ENCODE measurements at regions not wholly inside any gene's neighbourhood (a gene's known extent, or its start where the extent isn't known, plus 50 kb on each side); places are given as distances from the start of the nearest gene placed in this dataset.

DNA sequence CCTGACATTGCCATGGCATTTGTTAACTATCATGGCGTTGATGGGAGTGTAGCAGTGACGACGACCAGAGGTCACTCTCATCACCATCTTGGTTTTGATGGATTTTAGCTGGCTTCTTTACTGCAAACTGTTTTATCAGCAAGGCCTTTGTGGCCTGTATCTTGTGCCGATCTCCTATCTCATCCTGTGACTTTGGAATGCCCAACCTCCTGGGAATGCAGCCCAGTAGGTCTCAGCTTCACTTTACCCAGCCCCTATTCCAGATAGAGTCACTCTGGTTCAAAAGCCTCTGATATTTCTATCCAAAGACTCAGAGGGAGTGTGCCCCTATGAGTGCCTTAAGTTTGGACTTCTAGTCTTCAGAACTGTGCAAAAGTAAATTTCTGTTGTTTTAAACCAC is 130.1 kb downstream of the ADAMTS1 start:
- Histone ChIP-seq H3K4me3 (ENCODE audit: low read length in 3 of 3) (no peak overlapping the region), H3K9ac (ENCODE audit: low read length in 3 of 3) (no peak overlapping the region), H3K4me1 (ENCODE audit: control insufficient read depth in 2 of 3, insufficient read depth in 2 of 3, low read depth in 1 of 3, low read length in 3 of 3) (no peaks in the 10 kb centered on the region), H3K27me3 (ENCODE audit: control insufficient read depth, insufficient read depth, low read length) (no peaks in the 10 kb centered on the region), H3K9me3 (ENCODE audit: control insufficient read depth in 2 of 3, insufficient read depth in 1 of 3, low read length in 3 of 3) (no peaks in the 10 kb centered on the region), H3K27ac (ENCODE audit: low read depth in 2 of 2, low read length in 2 of 2) (no peak overlapping the region), H3K36me3 (ENCODE audit: control insufficient read depth in 2 of 3, insufficient read depth in 3 of 3, low read length in 3 of 3) (no peaks in the 10 kb centered on the region)
- TF ChIP-seq CTCF (IDR thresholded peaks at IDR 0.05; ENCODE audit: borderline replicate concordance, extremely low read depth, insufficient read depth): no peak
- intact Hi-C loops (cut with DNase I): loop anchor here (10.0 kb wide), 1 partner anchor 830 kb away; no protein-coding TSS in a partner anchor
- FAIRE-seq (no peak), DNase-seq (no peak)

DNA sequence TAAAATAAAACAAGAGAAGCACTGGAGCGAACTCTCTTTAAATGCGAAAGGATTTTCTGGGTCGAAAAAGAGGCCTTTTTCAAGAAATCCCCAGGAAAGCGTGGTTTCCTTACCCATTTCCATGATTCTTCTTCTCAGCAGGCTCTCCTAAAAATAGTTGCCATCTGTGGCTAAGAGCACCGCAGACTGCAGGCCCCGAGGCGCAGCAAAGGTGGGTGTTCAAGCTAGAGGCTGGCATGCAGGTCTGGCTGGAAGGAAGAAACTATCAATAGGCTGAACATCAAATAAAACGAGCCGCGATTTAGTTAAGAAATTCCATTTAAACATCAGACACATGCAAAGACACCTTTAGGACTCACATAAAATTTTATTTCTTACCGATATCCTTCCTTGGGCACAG is 135.1 kb downstream of the ADAMTS1 start:
- H3K27ac ChIP-seq (ENCODE audit: low read depth in 2 of 2, low read length in 2 of 2): no peak overlapping the region
- H3K36me3 ChIP-seq (ENCODE audit: control insufficient read depth in 2 of 3, insufficient read depth in 3 of 3, low read length in 3 of 3): no peaks in the 10 kb centered on the region
- FAIRE-seq: no peak
- H3K27me3 ChIP-seq (ENCODE audit: control insufficient read depth, insufficient read depth, low read length): no peaks in the 10 kb centered on the region
- DNase-seq: no peak
- H3K9ac ChIP-seq (ENCODE audit: low read length in 3 of 3): no peak overlapping the region
- no peak for TF ChIP-seq CTCF (IDR thresholded peaks at IDR 0.05; ENCODE audit: borderline replicate concordance, extremely low read depth, insufficient read depth)
- no peak overlapping the region for H3K4me3 ChIP-seq (ENCODE audit: low read length in 3 of 3)
- intact Hi-C loops (cut with DNase I): loop anchor here (10.0 kb wide), 1 partner anchor 825 kb away; no protein-coding TSS in a partner anchor
- no peaks in the 10 kb centered on the region for H3K9me3 ChIP-seq (ENCODE audit: control insufficient read depth in 2 of 3, insufficient read depth in 1 of 3, low read length in 3 of 3)
- H3K4me1 ChIP-seq (ENCODE audit: control insufficient read depth in 2 of 3, insufficient read depth in 2 of 3, low read depth in 1 of 3, low read length in 3 of 3): no peaks in the 10 kb centered on the region

DNA sequence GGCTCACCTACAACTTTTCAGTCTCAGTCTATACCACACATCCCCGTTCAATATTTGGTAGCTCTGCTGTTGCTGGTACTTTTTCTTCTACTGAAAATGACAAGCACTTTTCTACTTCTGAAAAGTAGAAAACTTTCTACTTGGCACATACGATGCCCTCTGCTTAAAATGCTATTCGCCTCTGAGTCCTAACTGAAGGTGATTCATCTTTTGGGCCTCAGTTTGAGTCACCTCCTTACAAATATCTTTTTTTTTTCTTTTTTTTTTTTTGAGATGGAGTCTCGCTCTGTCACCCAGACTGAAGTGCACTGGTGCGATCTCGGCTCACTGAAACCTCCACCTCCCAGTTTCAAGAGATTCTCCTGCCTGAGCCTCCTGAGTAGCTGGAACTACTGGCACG is 136.0 kb upstream of the CYYR1 start:
- H3K4me1 ChIP-seq (ENCODE audit: control insufficient read depth in 2 of 3, insufficient read depth in 2 of 3, low read depth in 1 of 3, low read length in 3 of 3): no peaks in the 10 kb centered on the region
- no peak overlapping the region for H3K4me3 ChIP-seq (ENCODE audit: low read length in 3 of 3)
- no peak for DNase-seq
- intact Hi-C loops (cut with DNase I): no loop called here
- FAIRE-seq: no peak
- H3K9me3 ChIP-seq (ENCODE audit: control insufficient read depth in 2 of 3, insufficient read depth in 1 of 3, low read length in 3 of 3): no peaks in the 10 kb centered on the region
- H3K27ac ChIP-seq (ENCODE audit: low read depth in 2 of 2, low read length in 2 of 2): no peak overlapping the region
- no peaks in the 10 kb centered on the region for H3K36me3 ChIP-seq (ENCODE audit: control insufficient read depth in 2 of 3, insufficient read depth in 3 of 3, low read length in 3 of 3)
- no peaks in the 10 kb centered on the region for H3K27me3 ChIP-seq (ENCODE audit: control insufficient read depth, insufficient read depth, low read length)
- TF ChIP-seq CTCF (IDR thresholded peaks at IDR 0.05; ENCODE audit: borderline replicate concordance, extremely low read depth, insufficient read depth): no peak
- H3K9ac ChIP-seq (ENCODE audit: low read length in 3 of 3): no peak overlapping the region

DNA sequence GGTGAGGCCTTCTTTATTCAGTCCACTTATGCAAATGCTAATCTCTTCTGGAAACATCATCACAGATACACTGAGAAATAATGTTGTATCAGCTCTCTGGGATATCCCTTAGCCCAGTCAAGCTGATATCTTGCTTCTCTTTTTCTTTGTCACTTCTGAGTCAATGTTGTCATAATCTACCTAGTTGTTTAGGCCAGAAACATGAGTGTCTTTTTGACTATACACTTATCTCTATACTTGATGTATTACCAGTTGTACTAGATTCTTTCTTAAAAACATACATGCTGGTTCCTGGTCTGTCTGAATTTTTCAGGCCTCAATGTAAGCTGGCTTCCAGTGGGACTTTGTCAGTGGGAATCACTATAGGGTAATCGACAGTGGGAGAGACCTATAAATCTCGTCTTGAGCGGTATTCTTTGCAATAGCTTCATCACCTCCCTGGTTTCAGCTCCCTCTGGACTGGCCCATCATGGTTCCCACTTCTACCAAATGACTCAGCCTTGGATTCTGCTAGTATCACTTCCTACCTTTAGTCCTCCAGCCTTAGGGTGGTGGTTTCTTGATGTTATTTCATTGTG is 135.2 kb upstream of the CYYR1 start:
- no peak overlapping the region for H3K27ac ChIP-seq (ENCODE audit: low read depth in 2 of 2, low read length in 2 of 2)
- no peak overlapping the region for H3K9ac ChIP-seq (ENCODE audit: low read length in 3 of 3)
- H3K4me3 ChIP-seq (ENCODE audit: low read length in 3 of 3): no peak overlapping the region
- intact Hi-C loops (cut with DNase I): no loop called here
- no peaks in the 10 kb centered on the region for H3K27me3 ChIP-seq (ENCODE audit: control insufficient read depth, insufficient read depth, low read length)
- no peaks in the 10 kb centered on the region for H3K36me3 ChIP-seq (ENCODE audit: control insufficient read depth in 2 of 3, insufficient read depth in 3 of 3, low read length in 3 of 3)
- FAIRE-seq: no peak
- no peak for TF ChIP-seq CTCF (IDR thresholded peaks at IDR 0.05; ENCODE audit: borderline replicate concordance, extremely low read depth, insufficient read depth)
- no peaks in the 10 kb centered on the region for H3K9me3 ChIP-seq (ENCODE audit: control insufficient read depth in 2 of 3, insufficient read depth in 1 of 3, low read length in 3 of 3)
- DNase-seq: no peak
- H3K4me1 ChIP-seq (ENCODE audit: control insufficient read depth in 2 of 3, insufficient read depth in 2 of 3, low read depth in 1 of 3, low read length in 3 of 3): no peaks in the 10 kb centered on the region

Measured in kidney (tissue), 13 donors.